ENCODE measurements at regions not wholly inside any gene's neighbourhood (a gene's known extent, or its start where the extent isn't known, plus 50 kb on each side); places are given as distances from the start of the nearest gene placed in this dataset.
A peak's percentile ranks its signal among the peaks of the same experiment; 100 is the strongest.

DNA sequence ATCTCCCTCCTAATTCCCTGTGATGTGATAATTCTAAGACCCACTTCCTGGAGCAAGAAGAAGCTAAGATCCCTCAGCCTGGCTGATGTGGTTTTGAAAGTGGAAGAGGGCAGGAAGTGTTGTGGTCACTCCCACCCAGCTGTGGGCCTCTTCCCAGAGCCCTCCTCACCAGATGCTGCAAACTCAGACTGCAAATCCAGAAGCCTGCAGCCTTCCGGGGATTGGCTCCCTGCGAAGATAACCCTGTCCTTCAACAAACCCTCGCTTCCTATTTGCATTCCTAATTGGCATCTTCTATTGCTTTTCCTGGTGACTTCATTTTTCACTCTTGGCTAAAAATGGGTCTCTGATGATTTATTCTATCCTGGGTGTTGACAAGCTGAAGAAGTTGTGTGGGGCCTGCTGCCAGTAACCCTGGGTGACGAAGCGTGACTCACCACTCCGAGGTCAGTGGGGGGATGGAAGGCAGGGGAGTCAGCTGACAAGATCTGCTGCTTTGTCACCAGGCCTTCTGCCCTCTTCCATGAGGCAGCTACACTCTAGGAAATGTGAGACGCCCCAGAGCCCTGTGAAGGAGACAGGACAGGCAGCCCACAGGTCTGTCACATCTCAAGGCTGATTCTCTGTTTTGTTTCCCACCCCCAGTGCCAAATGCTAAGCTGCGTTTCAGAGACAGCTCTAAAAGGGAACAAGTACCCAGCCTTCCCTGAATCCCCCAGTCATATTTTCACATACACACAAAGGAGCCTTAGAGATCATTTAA is 99.7 kb upstream of the LIPC start (continued):
- TF ChIP-seq BMI1 (IDR thresholded peaks at IDR 0.05; ENCODE audit: borderline replicate concordance) = peak; percentile 87
- no peak for TF ChIP-seq CTCF (IDR thresholded peaks at IDR 0.05 in 2 of 3, conservative IDR thresholded peaks at IDR 0.05 in 1 of 3; ENCODE audit: control insufficient read depth in 2 of 3, extremely low read depth in 1 of 3, insufficient read depth in 1 of 3, low read depth in 3 of 3, low read length in 3 of 3)
- TF ChIP-seq NR2F1 (conservative IDR thresholded peaks at IDR 0.05) = peak; percentile 93
- no peak for TF ChIP-seq ZNF24 (IDR thresholded peaks at IDR 0.05)
- no peak for TF ChIP-seq NRF1 (conservative IDR thresholded peaks at IDR 0.05; ENCODE audit: low read depth, low read length)
- peak; percentile 46; the same call in 1 of the 2 replicates for TF ChIP-seq TAF1 (IDR thresholded peaks at IDR 0.05; ENCODE audit: borderline replicate concordance, low read depth, low read length)
- peak; percentile 92 for TF ChIP-seq RAD51 (IDR thresholded peaks at IDR 0.05)
- TF ChIP-seq PRDM15 (CRISPR knock-in tag; IDR thresholded peaks at IDR 0.05) = no peak
- peak; percentile 68; the same call in 1 of the 2 replicates for TF ChIP-seq FOXM1 (IDR thresholded peaks at IDR 0.05; ENCODE audit: low read depth, low read length)
- TF ChIP-seq RUNX3 (IDR thresholded peaks at IDR 0.05; ENCODE audit: low read length) = peak; percentile 93
- 0 out of 2 replicates have a peak, but pooled peaks have one; percentile 24 for TF ChIP-seq MTA3 (IDR thresholded peaks at IDR 0.05; ENCODE audit: borderline replicate concordance, low read length)
- TF ChIP-seq BCL11A (IDR thresholded peaks at IDR 0.05; ENCODE audit: low read depth, low read length) = peak; percentile 62; the same call in 1 of the 2 replicates
- peak; percentile 92 for TF ChIP-seq CHD2 (IDR thresholded peaks at IDR 0.05; ENCODE audit: borderline replicate concordance, low read depth, low read length)
- TF ChIP-seq IRF4 (IDR thresholded peaks at IDR 0.05; ENCODE audit: low read depth, low read length) = 0 out of 2 replicates have a peak, but pooled peaks have one; percentile 56
- TF ChIP-seq, protein P1, sequence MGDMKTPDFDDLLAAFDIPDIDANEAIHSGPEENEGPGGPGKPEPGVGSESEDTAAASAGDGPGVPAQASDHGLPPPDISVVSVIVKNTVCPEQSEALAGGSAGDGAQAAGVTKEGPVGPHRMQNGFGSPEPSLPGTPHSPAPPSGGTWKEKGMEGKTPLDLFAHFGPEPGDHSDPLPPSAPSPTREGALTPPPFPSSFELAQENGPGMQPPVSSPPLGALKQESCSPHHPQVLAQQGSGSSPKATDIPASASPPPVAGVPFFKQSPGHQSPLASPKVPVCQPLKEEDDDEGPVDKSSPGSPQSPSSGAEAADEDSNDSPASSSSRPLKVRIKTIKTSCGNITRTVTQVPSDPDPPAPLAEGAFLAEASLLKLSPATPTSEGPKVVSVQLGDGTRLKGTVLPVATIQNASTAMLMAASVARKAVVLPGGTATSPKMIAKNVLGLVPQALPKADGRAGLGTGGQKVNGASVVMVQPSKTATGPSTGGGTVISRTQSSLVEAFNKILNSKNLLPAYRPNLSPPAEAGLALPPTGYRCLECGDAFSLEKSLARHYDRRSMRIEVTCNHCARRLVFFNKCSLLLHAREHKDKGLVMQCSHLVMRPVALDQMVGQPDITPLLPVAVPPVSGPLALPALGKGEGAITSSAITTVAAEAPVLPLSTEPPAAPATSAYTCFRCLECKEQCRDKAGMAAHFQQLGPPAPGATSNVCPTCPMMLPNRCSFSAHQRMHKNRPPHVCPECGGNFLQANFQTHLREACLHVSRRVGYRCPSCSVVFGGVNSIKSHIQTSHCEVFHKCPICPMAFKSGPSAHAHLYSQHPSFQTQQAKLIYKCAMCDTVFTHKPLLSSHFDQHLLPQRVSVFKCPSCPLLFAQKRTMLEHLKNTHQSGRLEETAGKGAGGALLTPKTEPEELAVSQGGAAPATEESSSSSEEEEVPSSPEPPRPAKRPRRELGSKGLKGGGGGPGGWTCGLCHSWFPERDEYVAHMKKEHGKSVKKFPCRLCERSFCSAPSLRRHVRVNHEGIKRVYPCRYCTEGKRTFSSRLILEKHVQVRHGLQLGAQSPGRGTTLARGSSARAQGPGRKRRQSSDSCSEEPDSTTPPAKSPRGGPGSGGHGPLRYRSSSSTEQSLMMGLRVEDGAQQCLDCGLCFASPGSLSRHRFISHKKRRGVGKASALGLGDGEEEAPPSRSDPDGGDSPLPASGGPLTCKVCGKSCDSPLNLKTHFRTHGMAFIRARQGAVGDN (IDR thresholded peaks at IDR 0.05) = peak; percentile 99
- peak; percentile 77 for TF ChIP-seq USF1 (IDR thresholded peaks at IDR 0.05; ENCODE audit: borderline replicate concordance, extremely low read length, insufficient read depth, low read depth, low read length)
- TF ChIP-seq, protein P2, sequence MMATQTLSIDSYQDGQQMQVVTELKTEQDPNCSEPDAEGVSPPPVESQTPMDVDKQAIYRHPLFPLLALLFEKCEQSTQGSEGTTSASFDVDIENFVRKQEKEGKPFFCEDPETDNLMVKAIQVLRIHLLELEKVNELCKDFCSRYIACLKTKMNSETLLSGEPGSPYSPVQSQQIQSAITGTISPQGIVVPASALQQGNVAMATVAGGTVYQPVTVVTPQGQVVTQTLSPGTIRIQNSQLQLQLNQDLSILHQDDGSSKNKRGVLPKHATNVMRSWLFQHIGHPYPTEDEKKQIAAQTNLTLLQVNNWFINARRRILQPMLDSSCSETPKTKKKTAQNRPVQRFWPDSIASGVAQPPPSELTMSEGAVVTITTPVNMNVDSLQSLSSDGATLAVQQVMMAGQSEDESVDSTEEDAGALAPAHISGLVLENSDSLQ (IDR thresholded peaks at IDR 0.05) = peak; percentile 79
- TF ChIP-seq CHD4 (IDR thresholded peaks at IDR 0.05) = no peak
